Caco-2 (cell line): ENCODE measurements at regions not wholly inside any gene's neighbourhood (a gene's known extent, or its start where the extent isn't known, plus 50 kb on each side); places are given as distances from the start of the nearest gene placed in this dataset.

Source experiments
- BruUV-seq: library from RNA; stranded (reverse); fragments of 400-500 nt; replicated peaks from 2 replicates; lab custom pipeline; 2021; lab: Mats Ljungman, UMichigan
- CTCF ChIA-PET: fragments of 300-600 bp; sonication (Branson Sonifier 250); formaldehyde crosslinking; loops from one replicate; lab custom pipeline; 2022; ENCODE audit warnings: antibody characterized with exemption; lab: Charles Lee
- POLR2A ChIA-PET: fragments of 300-600 bp; sonication (Branson Sonifier 250); formaldehyde crosslinking; loops from one replicate; lab custom pipeline; 2022; ENCODE audit warnings: antibody characterized with exemption; lab: Charles Lee
- DNase-seq, 2 experiments: peaks; one replicate each; pipeline versions ENCODE4 v3.0.0 to v3.0.0-alpha.2; 2020 to 2022
- H3K27me3 ChIP-seq: replicated peaks from 2 replicates; pipeline ENCODE4 v1.6.0; 2011; ENCODE audit warnings: low read length; ENCODE audit not compliant: control insufficient read depth, insufficient read depth
- H3K36me3 ChIP-seq: 2 replicates; pipeline ENCODE4 v1.5.1; 2011; ENCODE audit warnings: low read length; ENCODE audit not compliant: control insufficient read depth, insufficient read depth
- H3K4me1 ChIP-seq: fragments of 250-450 bp; sonication (Bioruptor Pico); 2 replicates; pipeline ENCODE4 v1.5.1; 2020; ENCODE audit warnings: mild to moderate bottlenecking
- H3K4me3 ChIP-seq: 2 replicates; pipeline ENCODE4 v1.5.1; 2011; ENCODE audit warnings: low read depth, mild to moderate bottlenecking, control low read depth, low read length
- H3K9me3 ChIP-seq: fragments of 250-450 bp; sonication (Bioruptor Pico); 2 replicates; pipeline ENCODE4 v1.5.1; 2020; ENCODE audit warnings: mild to moderate bottlenecking, moderate library complexity
- H3K27ac Mint-ChIP-seq: one replicate; pipeline ENCODE4 v1.8.0; 2022; ENCODE audit warnings: mixed read lengths; ENCODE audit not compliant: unreplicated experiment
- H3K27me3 Mint-ChIP-seq: one replicate; pipeline ENCODE4 v1.8.0; 2022; ENCODE audit warnings: mixed read lengths; ENCODE audit not compliant: insufficient read depth, unreplicated experiment
- H3K36me3 Mint-ChIP-seq: one replicate; pipeline ENCODE4 v1.8.0; 2022; ENCODE audit warnings: mild to moderate bottlenecking, mixed read lengths; ENCODE audit not compliant: insufficient read depth, unreplicated experiment
- H3K4me1 Mint-ChIP-seq: one replicate; pipeline ENCODE4 v1.8.0; 2022; ENCODE audit warnings: low read depth, mixed read lengths; ENCODE audit not compliant: unreplicated experiment
- H3K4me3 Mint-ChIP-seq: one replicate; pipeline ENCODE4 v1.8.0; 2022; ENCODE audit warnings: mild to moderate bottlenecking, moderate library complexity, mixed read lengths; ENCODE audit not compliant: unreplicated experiment
- H3K9me3 Mint-ChIP-seq: one replicate; pipeline ENCODE4 v1.8.0; 2022; ENCODE audit warnings: mixed read lengths; ENCODE audit not compliant: unreplicated experiment
- CTCF ChIP-seq, 2 experiments: fragments of 200-600 bp in 1 of 2; IDR thresholded peaks; 1 replicate in 1 of 2; 2 replicates in 1 of 2; pipeline versions ENCODE4 v1.5.1 to v1.8.0; 2011 to 2022; ENCODE audit warnings: antibody characterized with exemption in 1 of 2, control low read depth in 1 of 2, inconsistent platforms in 1 of 2, low read depth in 1 of 2, low read length in 1 of 2, mild to moderate bottlenecking in 1 of 2, moderate library complexity in 1 of 2; ENCODE audit not compliant: insufficient read depth in 1 of 2, severe bottlenecking in 1 of 2, unreplicated experiment in 1 of 2
- intact Hi-C: fragments of 100-400 bp; cut with micrococcal nuclease; formaldehyde crosslinking; loops from one replicate; pipeline ENCODE4 v1.10.0; 2022; ENCODE audit not compliant: unreplicated experiment

- H3K27ac Mint-ChIP-seq, result no peak overlapping the region
- H3K4me1 Mint-ChIP-seq, result no peaks in the 10 kb centered on the region
- no peaks in the 10 kb centered on the region for H3K9me3 Mint-ChIP-seq
- no peaks in the 10 kb centered on the region for H3K9me3 ChIP-seq
- intact Hi-C loops, result no loop called here
- no peaks in the 10 kb centered on the region for H3K4me1 ChIP-seq
- TF ChIP-seq CTCF (IDR thresholded peaks at IDR 0.05; ENCODE audit: insufficient read depth in 1 of 2, low read depth in 1 of 2, low read length in 1 of 2, severe bottlenecking in 1 of 2, unreplicated experiment in 1 of 2), result no peak
- no peaks in the 10 kb centered on the region for H3K36me3 ChIP-seq
- peaks cover 6% of the 10 kb centered on the region for H3K27me3 Mint-ChIP-seq
- no peak overlapping the region for H3K4me3 ChIP-seq
- H3K4me3 Mint-ChIP-seq, result no peak overlapping the region
- no TSS peak for BruUV-seq
- POLR2A ChIA-PET, result no interaction called here
- no peaks in the 10 kb centered on the region for H3K36me3 Mint-ChIP-seq
- DNase-seq, result no peak
- CTCF ChIA-PET, result no interaction called here
- no peaks in the 10 kb centered on the region for H3K27me3 ChIP-seq
Observed at GRCh38 chr4:187094144-187094543, 370.5 kb upstream of the FAT1 start.

GRCh38 chr4:187098429-187098828 is 374.8 kb upstream of the FAT1 start:
- ChIA-PET POLR2A (no interaction called here), CTCF (no interaction called here)
- Histone ChIP-seq H3K27me3 (no peaks in the 10 kb centered on the region), H3K4me1 (no peaks in the 10 kb centered on the region), H3K9me3 (no peaks in the 10 kb centered on the region), H3K36me3 (no peaks in the 10 kb centered on the region), H3K4me3 (no peak overlapping the region)
- H3K27ac Mint-ChIP-seq, result no peak overlapping the region
- DNase-seq, result no peak
- H3K4me3 Mint-ChIP-seq, result no peak overlapping the region
- H3K4me1 Mint-ChIP-seq, result no peaks in the 10 kb centered on the region
- peaks cover 6% of the 10 kb centered on the region for H3K27me3 Mint-ChIP-seq
- intact Hi-C loops, result no loop called here
- no peaks in the 10 kb centered on the region for H3K36me3 Mint-ChIP-seq
- BruUV-seq, result no TSS peak
- H3K9me3 Mint-ChIP-seq, result no peaks in the 10 kb centered on the region
- TF ChIP-seq CTCF (IDR thresholded peaks at IDR 0.05; ENCODE audit: insufficient read depth in 1 of 2, low read depth in 1 of 2, low read length in 1 of 2, severe bottlenecking in 1 of 2, unreplicated experiment in 1 of 2), result no peak

DNA sequence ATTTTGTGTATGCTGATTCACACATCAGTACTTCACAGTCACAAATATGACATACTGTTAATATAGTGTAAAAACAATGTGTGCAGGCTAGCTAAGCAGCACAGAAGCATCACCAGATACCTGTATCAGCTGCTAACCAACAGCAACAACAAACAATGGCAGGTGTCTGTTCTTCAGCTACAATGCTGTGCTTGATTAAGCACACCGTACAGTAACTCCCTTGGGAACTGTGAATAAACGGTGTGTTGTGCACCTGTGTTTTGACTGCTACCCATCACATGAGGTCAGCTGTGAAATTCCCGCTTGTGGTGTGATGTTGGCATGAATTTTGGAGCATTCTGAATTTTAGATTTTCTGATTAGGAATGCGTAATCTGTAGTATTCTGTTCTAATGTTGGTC is 379.7 kb upstream of the FAT1 start:
- TF ChIP-seq CTCF (IDR thresholded peaks at IDR 0.05; ENCODE audit: insufficient read depth in 1 of 2, low read depth in 1 of 2, low read length in 1 of 2, severe bottlenecking in 1 of 2, unreplicated experiment in 1 of 2), result no peak
- Histone ChIP-seq H3K4me3 (no peak overlapping the region), H3K4me1 (no peaks in the 10 kb centered on the region), H3K27me3 (no peaks in the 10 kb centered on the region), H3K9me3 (no peaks in the 10 kb centered on the region), H3K36me3 (no peaks in the 10 kb centered on the region)
- BruUV-seq, result no TSS peak
- intact Hi-C loops, result no loop called here
- no peak for DNase-seq
- Mint-ChIP-seq H3K27me3 (peaks cover 3% of the 10 kb centered on the region), H3K9me3 (no peaks in the 10 kb centered on the region), H3K4me3 (no peak overlapping the region), H3K27ac (no peak overlapping the region), H3K36me3 (no peaks in the 10 kb centered on the region), H3K4me1 (no peaks in the 10 kb centered on the region)
- CTCF ChIA-PET, result no interaction called here
- POLR2A ChIA-PET, result no interaction called here
